T-helper 1 cell treated with Interleukin-12 subunit alpha and Interleukin-12 subunit beta and Interleukin-4 antibody, amounts not matched to agents 30 ng/mL and 1 ng/mL, for 36 hours (primary cell): ENCODE measurements at regions not wholly inside any gene's neighbourhood (a gene's known extent, or its start where the extent isn't known, plus 50 kb on each side); places are given as distances from the start of the nearest gene placed in this dataset.

Experiments
- intact Hi-C: fragments of 100-400 bp; cut with micrococcal nuclease; formaldehyde crosslinking; loops from one replicate; pipeline ENCODE4 v1.15.1; 2024

DNA sequence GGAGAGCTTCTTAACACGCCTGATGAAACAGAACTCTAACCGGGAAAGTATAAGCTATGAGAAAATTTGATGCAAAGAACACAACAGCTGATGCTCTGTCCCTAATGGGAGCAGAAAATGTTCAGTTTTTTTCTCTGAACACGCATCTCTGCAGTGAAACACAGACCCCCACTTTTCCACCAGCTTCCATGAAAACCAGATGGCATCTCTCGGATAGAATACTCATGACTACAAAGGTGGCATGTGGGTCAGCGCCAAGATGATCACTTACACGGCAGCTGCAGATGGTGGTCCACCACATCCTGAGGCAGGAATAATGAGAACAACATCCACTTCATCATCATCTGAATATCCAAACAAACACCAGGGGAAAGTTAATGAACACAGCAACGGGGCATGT lies 85.2 kb upstream of the CNR1 start:
- intact Hi-C loops: no loop called here

DNA sequence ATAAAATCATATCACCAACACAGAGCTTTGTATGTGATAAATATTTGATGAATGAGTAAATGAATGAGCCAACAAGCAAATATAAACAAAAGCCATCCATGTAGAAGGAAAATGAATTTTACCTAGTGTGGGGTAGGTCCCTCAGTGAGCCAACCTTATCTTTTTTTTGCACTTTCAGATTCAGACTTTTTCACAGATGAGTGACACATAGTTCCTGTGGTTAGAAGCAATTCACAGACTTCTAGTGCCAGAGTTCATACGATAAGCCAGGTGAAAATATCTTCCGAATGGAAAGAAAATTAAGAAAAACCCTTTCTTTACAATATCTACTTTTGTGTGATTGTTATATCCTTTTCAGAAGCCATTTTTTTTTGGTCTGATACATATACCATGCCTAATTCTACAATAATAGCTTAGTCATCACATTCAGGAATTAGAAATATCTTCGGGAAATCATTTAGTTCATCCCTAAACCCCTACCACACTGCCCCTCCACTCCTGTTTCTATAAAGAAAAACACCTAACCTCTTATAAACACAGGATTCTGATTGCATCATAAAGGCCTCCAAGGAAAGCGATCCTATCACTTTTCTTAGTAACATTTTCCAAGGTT lies 82.7 kb upstream of the CNR1 start:
- intact Hi-C loops: no loop called here

DNA sequence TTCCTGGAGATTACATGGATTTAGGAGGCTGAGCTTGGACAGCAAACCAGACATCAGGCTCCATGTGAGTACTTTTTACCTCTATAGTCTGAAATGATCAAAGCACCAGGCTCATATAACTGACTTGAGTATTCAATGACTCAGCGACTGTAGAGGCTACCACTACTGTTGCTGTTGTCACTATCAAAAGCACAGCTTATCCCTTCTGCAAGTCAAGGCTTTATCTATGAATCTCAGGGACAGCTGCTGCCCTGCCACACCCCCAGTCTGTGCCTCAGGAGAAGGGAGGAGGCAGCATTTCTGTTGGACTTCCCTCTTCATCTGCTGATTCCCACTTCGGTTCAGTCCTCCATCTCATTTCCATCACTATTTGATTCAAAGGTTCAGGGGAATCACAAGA lies 80.5 kb upstream of the CNR1 start:
- intact Hi-C loops: no loop called here

GRCh38 chr6:88244721-88245120 lies 78.6 kb upstream of the CNR1 start:
- intact Hi-C loops: no loop called here

- intact Hi-C loops: loop anchor here (1.0 to 5.0 kb wide), 2 partner anchors 312 to 846 kb away; no protein-coding TSS in a partner anchor
These were observed 72.8 kb upstream of the CNR1 start for GRCh38 chr6:88238901-88239300.

DNA sequence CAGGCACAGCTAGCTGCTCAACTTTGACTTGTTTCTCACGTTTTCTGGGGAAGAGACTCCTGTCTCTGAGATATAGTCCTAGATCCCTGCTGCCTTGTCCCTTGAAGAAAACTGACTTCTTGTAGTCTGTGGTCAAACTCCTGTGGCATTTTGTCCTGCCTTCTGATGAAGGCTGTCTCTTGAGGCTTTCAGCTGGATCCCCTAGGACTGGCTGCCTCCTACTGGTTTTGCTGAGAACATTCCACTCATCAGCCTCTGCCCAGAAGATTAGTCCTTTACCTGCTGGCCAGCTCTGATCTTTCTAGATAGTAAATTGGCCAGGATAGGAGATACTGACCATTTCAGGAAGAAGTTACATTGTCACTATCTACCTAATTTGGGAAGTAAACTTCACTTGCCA lies 71.9 kb upstream of the CNR1 start:
- intact Hi-C loops: loop anchor here (1.0 to 5.0 kb wide), 2 partner anchors 311 to 845 kb away; no protein-coding TSS in a partner anchor

- intact Hi-C loops: loop anchor here (5.0 kb wide), 1 partner anchor 309 kb away; no protein-coding TSS in a partner anchor
These were observed 70.6 kb upstream of the CNR1 start for GRCh38 chr6:88236612-88237360.

DNA sequence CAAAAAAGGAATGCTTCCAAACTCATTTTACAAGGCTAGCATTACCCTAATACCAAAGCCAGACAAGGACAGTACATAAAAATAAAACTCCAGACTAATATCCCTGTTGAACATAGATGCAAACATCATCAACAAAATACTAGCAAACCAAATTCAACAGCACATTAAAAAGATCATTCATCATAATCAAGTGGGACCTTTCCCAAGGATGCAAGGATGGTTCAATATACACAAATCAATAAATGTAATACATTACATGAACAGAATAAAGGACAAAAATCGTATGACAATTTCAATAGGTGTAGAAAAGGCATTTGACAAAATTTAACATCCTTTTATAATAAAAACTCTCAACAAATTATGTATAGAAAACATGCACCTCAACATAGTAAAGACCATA lies 66.6 kb upstream of the CNR1 start:
- intact Hi-C loops: no loop called here

- intact Hi-C loops: loop anchor here (10.0 kb wide), 1 partner anchor 902 kb away; no protein-coding TSS in a partner anchor
These were observed 57.2 kb upstream of the CNR1 start for GRCh38 chr6:88223298-88223697.

GRCh38 chr6:88220493-88220892 lies 54.3 kb upstream of the CNR1 start:
- intact Hi-C loops: loop anchor here (10.0 kb wide), 1 partner anchor 904 kb away; no protein-coding TSS in a partner anchor

- intact Hi-C loops: no loop called here
These were observed 50.0 kb upstream of the CNR1 start for GRCh38 chr6:88216182-88216581.
